ENCODE measurements at regions not wholly inside any gene's neighbourhood (a gene's known extent, or its start where the extent isn't known, plus 50 kb on each side); places are given as distances from the start of the nearest gene placed in this dataset.

GRCh38 chr10:108562105-108562504, 1361.2 kb downstream of the XPNPEP1 start:
- ATAC-seq (ENCODE audit: low read depth) (no peak), DNase-seq (ENCODE audit: low spot score) (no peak)
- H3K9me3 ChIP-seq (ENCODE audit: severe bottlenecking): no peaks in the 10 kb centered on the region
- no peak overlapping the region for H3K4me3 ChIP-seq (ENCODE audit: severe bottlenecking)
- H3K27me3 ChIP-seq (ENCODE audit: insufficient read depth, poor library complexity, severe bottlenecking): no peaks in the 10 kb centered on the region
- H3K4me1 ChIP-seq (ENCODE audit: insufficient read depth, poor library complexity, severe bottlenecking): no peaks in the 10 kb centered on the region
- no peaks in the 10 kb centered on the region for H3K36me3 ChIP-seq (ENCODE audit: low read depth)
- TF ChIP-seq CTCF (IDR thresholded peaks at IDR 0.05; ENCODE audit: poor library complexity, severe bottlenecking): no peak
- no peak overlapping the region for H3K27ac ChIP-seq (ENCODE audit: poor library complexity, severe bottlenecking)

GRCh38 chr10:108561649-108562048, 1361.7 kb downstream of the XPNPEP1 start:
- Histone ChIP-seq H3K4me1 (ENCODE audit: insufficient read depth, poor library complexity, severe bottlenecking) (no peaks in the 10 kb centered on the region), H3K4me3 (ENCODE audit: severe bottlenecking) (no peak overlapping the region), H3K36me3 (ENCODE audit: low read depth) (no peaks in the 10 kb centered on the region), H3K27me3 (ENCODE audit: insufficient read depth, poor library complexity, severe bottlenecking) (no peaks in the 10 kb centered on the region), H3K27ac (ENCODE audit: poor library complexity, severe bottlenecking) (no peak overlapping the region), H3K9me3 (ENCODE audit: severe bottlenecking) (no peaks in the 10 kb centered on the region)
- TF ChIP-seq CTCF (IDR thresholded peaks at IDR 0.05; ENCODE audit: poor library complexity, severe bottlenecking): no peak
- no peak for DNase-seq (ENCODE audit: low spot score)
- 0 out of 3 replicates have a peak, but pooled peaks have one; percentile 25 for ATAC-seq (ENCODE audit: low read depth)

GRCh38 chr10:108560488-108560887, 1362.8 kb downstream of the XPNPEP1 start:
- no peaks in the 10 kb centered on the region for H3K27me3 ChIP-seq (ENCODE audit: insufficient read depth, poor library complexity, severe bottlenecking)
- no peak overlapping the region for H3K4me3 ChIP-seq (ENCODE audit: severe bottlenecking)
- TF ChIP-seq CTCF (IDR thresholded peaks at IDR 0.05; ENCODE audit: poor library complexity, severe bottlenecking): no peak
- ATAC-seq (ENCODE audit: low read depth) (no peak), DNase-seq (ENCODE audit: low spot score) (no peak)
- no peak overlapping the region for H3K27ac ChIP-seq (ENCODE audit: poor library complexity, severe bottlenecking)
- no peaks in the 10 kb centered on the region for H3K36me3 ChIP-seq (ENCODE audit: low read depth)
- no peaks in the 10 kb centered on the region for H3K4me1 ChIP-seq (ENCODE audit: insufficient read depth, poor library complexity, severe bottlenecking)
- H3K9me3 ChIP-seq (ENCODE audit: severe bottlenecking): no peaks in the 10 kb centered on the region

- TF ChIP-seq CTCF (IDR thresholded peaks at IDR 0.05; ENCODE audit: poor library complexity, severe bottlenecking): no peak
- no peak for DNase-seq (ENCODE audit: low spot score)
- Histone ChIP-seq H3K4me3 (ENCODE audit: severe bottlenecking) (no peak overlapping the region), H3K27ac (ENCODE audit: poor library complexity, severe bottlenecking) (no peak overlapping the region), H3K27me3 (ENCODE audit: insufficient read depth, poor library complexity, severe bottlenecking) (no peaks in the 10 kb centered on the region), H3K4me1 (ENCODE audit: insufficient read depth, poor library complexity, severe bottlenecking) (no peaks in the 10 kb centered on the region), H3K9me3 (ENCODE audit: severe bottlenecking) (no peaks in the 10 kb centered on the region), H3K36me3 (ENCODE audit: low read depth) (no peaks in the 10 kb centered on the region)
- ATAC-seq (ENCODE audit: low read depth): no peak
Measured at GRCh38 chr10:108556186-108556585, 1367.1 kb downstream of the XPNPEP1 start.

- no peak for ATAC-seq (ENCODE audit: low read depth)
- no peak for TF ChIP-seq CTCF (IDR thresholded peaks at IDR 0.05; ENCODE audit: poor library complexity, severe bottlenecking)
Measured at GRCh38 chr10:108545921-108546320, 1377.4 kb downstream of the XPNPEP1 start.

More at GRCh38 chr10:108545921-108546320, 1377.4 kb downstream of the XPNPEP1 start:
- H3K4me1 ChIP-seq (ENCODE audit: insufficient read depth, poor library complexity, severe bottlenecking): no peaks in the 10 kb centered on the region
- no peak overlapping the region for H3K27ac ChIP-seq (ENCODE audit: poor library complexity, severe bottlenecking)
- H3K36me3 ChIP-seq (ENCODE audit: low read depth): no peaks in the 10 kb centered on the region
- DNase-seq (ENCODE audit: low spot score): no peak
- no peaks in the 10 kb centered on the region for H3K9me3 ChIP-seq (ENCODE audit: severe bottlenecking)
- H3K27me3 ChIP-seq (ENCODE audit: insufficient read depth, poor library complexity, severe bottlenecking): no peaks in the 10 kb centered on the region
- no peak overlapping the region for H3K4me3 ChIP-seq (ENCODE audit: severe bottlenecking)
